Endothelial cell of umbilical vein (primary cell): ENCODE measurements at regions not wholly inside any gene's neighbourhood (a gene's known extent, or its start where the extent isn't known, plus 50 kb on each side); places are given as distances from the start of the nearest gene placed in this dataset.

Source experiments
- BruUV-seq: library from RNA; stranded (reverse); fragments of 400-500 nt; replicated peaks from 2 replicates; lab custom pipeline; 2021; lab: Mats Ljungman, UMichigan
- CTCF ChIA-PET: fragments of 300-600, 350-600 bp; sonication (Branson Sonifier 250); formaldehyde crosslinking; loops from one replicate; lab custom pipeline; 2021; ENCODE audit warnings: antibody characterized with exemption, inconsistent platforms; lab: Charles Lee
- POLR2A ChIA-PET: fragments of 300-600, 350-600 bp; sonication (Branson Sonifier 250); formaldehyde crosslinking; loops from one replicate; lab custom pipeline; 2021; ENCODE audit warnings: antibody characterized with exemption, inconsistent platforms; lab: Charles Lee
- DNase-seq: peaks from one replicate; pipeline ENCODE4 v3.0.0-alpha.2; 2011; ENCODE audit warnings: low read depth, low spot score
- FAIRE-seq: peaks from 2 replicates; lab custom pipeline; 2011; peaks lifted over from hg19 to GRCh38; lab: Jason Lieb, UNC
- H2AFZ ChIP-seq: 2 replicates; pipeline ENCODE4 v1.6.0; 2012; ENCODE audit warnings: low read depth, low read length, control low read depth, inconsistent platforms
- H3K27ac ChIP-seq: 2 replicates; pipeline ENCODE4 v1.5.1; 2011; ENCODE audit warnings: low read depth, mild to moderate bottlenecking, control low read depth, low read length, moderate library complexity; ENCODE audit not compliant: insufficient read depth
- H3K27me3 ChIP-seq, 2 experiments: 2 replicates each; pipeline versions ENCODE4 v1.6.0 to v1.6.1; 2011; ENCODE audit warnings: low read length in 2 of 2, mixed read lengths in 1 of 2; ENCODE audit not compliant: control insufficient read depth in 2 of 2, insufficient read depth in 2 of 2
- H3K36me3 ChIP-seq, 2 experiments: 2 replicates in 1 of 2; 3 replicates in 1 of 2; pipeline ENCODE4 v1.5.1; 2011; ENCODE audit warnings: low read length in 2 of 2, mild to moderate bottlenecking in 1 of 2, moderate library complexity in 1 of 2; ENCODE audit not compliant: control insufficient read depth in 2 of 2, insufficient read depth in 2 of 2; ENCODE audit errors: extremely low read depth in 1 of 2
- H3K4me1 ChIP-seq: 3 replicates; pipeline ENCODE4 v1.5.1; 2011; ENCODE audit warnings: mild to moderate bottlenecking, low read length; ENCODE audit not compliant: control insufficient read depth, insufficient read depth; ENCODE audit errors: extremely low read depth
- H3K4me2 ChIP-seq: 2 replicates; pipeline ENCODE4 v1.6.1; 2011; ENCODE audit warnings: low read length, control low read depth, mixed read lengths; ENCODE audit not compliant: insufficient read depth
- H3K4me3 ChIP-seq, 3 experiments: fragments of 200-600 bp in 1 of 3; sonication (generic), shearing (Covaris generic) in 1 of 3; replicated peaks in 1 of 3; 2 replicates each; pipeline ENCODE4 v1.5.1; 2011 to 2016; ENCODE audit warnings: control low read depth in 3 of 3, low read length in 3 of 3, mild to moderate bottlenecking in 2 of 3, inconsistent platforms in 1 of 3, low read depth in 1 of 3, moderate library complexity in 1 of 3; ENCODE audit not compliant: insufficient read depth in 1 of 3
- H3K79me2 ChIP-seq: 2 replicates; pipeline ENCODE4 v1.6.0; 2012; ENCODE audit warnings: low read length, inconsistent platforms; ENCODE audit not compliant: control insufficient read depth, insufficient read depth
- H3K9ac ChIP-seq: replicated peaks from 2 replicates; pipeline ENCODE3; 2011; ENCODE audit warnings: low read length, control low read depth; ENCODE audit not compliant: insufficient read depth; ENCODE audit errors: extremely low read depth
- H3K9me1 ChIP-seq: replicated peaks from 3 replicates; pipeline ENCODE4 v1.6.0; 2011; ENCODE audit warnings: mild to moderate bottlenecking, low read length; ENCODE audit not compliant: control insufficient read depth, insufficient read depth; ENCODE audit errors: extremely low read depth
- H3K9me3 ChIP-seq: replicated peaks from 2 replicates; pipeline ENCODE4 v1.5.1; 2012; ENCODE audit warnings: low read length, inconsistent platforms; ENCODE audit not compliant: control insufficient read depth, insufficient read depth
- H4K20me1 ChIP-seq: replicated peaks from 2 replicates; pipeline ENCODE3; 2011; ENCODE audit warnings: mild to moderate bottlenecking, low read length; ENCODE audit not compliant: control insufficient read depth, insufficient read depth; ENCODE audit errors: extremely low read depth
- EZH2 ChIP-seq: IDR thresholded peaks from 2 replicates; pipeline ENCODE4 v1.6.1; 2012; ENCODE audit warnings: borderline replicate concordance, low read depth, mild to moderate bottlenecking, moderate library complexity, low read length, inconsistent platforms; ENCODE audit not compliant: severe bottlenecking
- JUN ChIP-seq: IDR thresholded peaks from 2 replicates; pipeline ENCODE4 v1.6.1; 2011; ENCODE audit warnings: borderline replicate concordance, low read depth; ENCODE audit not compliant: insufficient read length, insufficient read depth
- MYC ChIP-seq: IDR thresholded peaks from one replicate; pipeline ENCODE4 v1.6.1; 2011; ENCODE audit warnings: mild to moderate bottlenecking, low read depth, low read length
- POLR2A ChIP-seq: IDR thresholded peaks from 2 replicates; pipeline ENCODE4 v1.6.1; 2012; ENCODE audit warnings: low read depth, mild to moderate bottlenecking, control low read depth, low read length
- POLR2AphosphoS5 ChIP-seq: IDR thresholded peaks from 2 replicates; pipeline ENCODE4 v1.6.1; 2012; ENCODE audit warnings: low read depth, mild to moderate bottlenecking, control low read depth, low read length, moderate library complexity; ENCODE audit not compliant: insufficient read depth
- dilution Hi-C: fragments of 300-500 bp; cut with MboI; formaldehyde crosslinking; loops from one replicate; pipeline ENCODE4 v1.15.0; 2019; ENCODE audit warnings: low sequenced_read_pairs; ENCODE audit not compliant: extremely low pct_ligation_motif_present
- intact Hi-C: fragments of 100-400 bp; cut with micrococcal nuclease; formaldehyde crosslinking; loops from one replicate; pipeline ENCODE4 v1.10.0; 2022
- TF ChIP-seq, protein P1 (sequence below): IDR thresholded peaks from 2 replicates; pipeline ENCODE4 v1.6.1; 2011; ENCODE audit not compliant: insufficient read depth, insufficient read length
- TF ChIP-seq, protein P2 (sequence below), 2 donors: IDR thresholded peaks; 1 replicate in 1 of 2; 2 replicates in 1 of 2; pipeline ENCODE4 v1.5.1; 2011; ENCODE audit warnings: low read length in 2 of 2, mild to moderate bottlenecking in 2 of 2, moderate library complexity in 2 of 2, control low read depth in 1 of 2, inconsistent platforms in 1 of 2, low read depth in 1 of 2; ENCODE audit not compliant: insufficient read depth in 1 of 2; ENCODE audit errors: extremely low read depth in 1 of 2

DNA sequence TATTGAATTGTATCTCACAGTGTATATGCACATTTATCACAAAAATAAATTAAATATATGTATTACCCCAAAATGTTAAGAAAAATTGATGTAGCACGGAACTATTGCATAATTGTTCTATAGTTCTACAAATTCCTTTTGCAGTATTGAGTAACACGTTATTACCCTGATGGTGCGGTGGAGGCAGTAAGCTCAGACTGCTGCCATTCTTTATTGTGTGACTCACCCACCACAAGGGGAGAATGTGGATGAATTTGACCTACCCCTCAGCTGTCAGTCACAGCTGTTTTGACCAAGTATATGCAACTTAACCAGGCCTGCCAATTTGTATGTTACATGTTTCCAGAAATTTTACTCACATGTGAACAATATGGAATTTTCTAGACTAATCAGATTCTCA lies 506.6 kb downstream of the SH3BGRL start:
- H3K9me1 ChIP-seq, result no peaks in the 10 kb centered on the region
- no peak overlapping the region for H3K4me2 ChIP-seq
- no peaks in the 10 kb centered on the region for H3K4me1 ChIP-seq
- ChIA-PET POLR2A (no interaction called here), CTCF (no interaction called here)
- no TSS peak for BruUV-seq
- no peak overlapping the region for H3K4me3 ChIP-seq
- H3K27ac ChIP-seq, result no peak overlapping the region
- TF ChIP-seq POLR2AphosphoS5, result no peak
- TF ChIP-seq, protein P1, sequence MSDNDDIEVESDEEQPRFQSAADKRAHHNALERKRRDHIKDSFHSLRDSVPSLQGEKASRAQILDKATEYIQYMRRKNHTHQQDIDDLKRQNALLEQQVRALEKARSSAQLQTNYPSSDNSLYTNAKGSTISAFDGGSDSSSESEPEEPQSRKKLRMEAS, result no peak
- TF ChIP-seq, protein P2, sequence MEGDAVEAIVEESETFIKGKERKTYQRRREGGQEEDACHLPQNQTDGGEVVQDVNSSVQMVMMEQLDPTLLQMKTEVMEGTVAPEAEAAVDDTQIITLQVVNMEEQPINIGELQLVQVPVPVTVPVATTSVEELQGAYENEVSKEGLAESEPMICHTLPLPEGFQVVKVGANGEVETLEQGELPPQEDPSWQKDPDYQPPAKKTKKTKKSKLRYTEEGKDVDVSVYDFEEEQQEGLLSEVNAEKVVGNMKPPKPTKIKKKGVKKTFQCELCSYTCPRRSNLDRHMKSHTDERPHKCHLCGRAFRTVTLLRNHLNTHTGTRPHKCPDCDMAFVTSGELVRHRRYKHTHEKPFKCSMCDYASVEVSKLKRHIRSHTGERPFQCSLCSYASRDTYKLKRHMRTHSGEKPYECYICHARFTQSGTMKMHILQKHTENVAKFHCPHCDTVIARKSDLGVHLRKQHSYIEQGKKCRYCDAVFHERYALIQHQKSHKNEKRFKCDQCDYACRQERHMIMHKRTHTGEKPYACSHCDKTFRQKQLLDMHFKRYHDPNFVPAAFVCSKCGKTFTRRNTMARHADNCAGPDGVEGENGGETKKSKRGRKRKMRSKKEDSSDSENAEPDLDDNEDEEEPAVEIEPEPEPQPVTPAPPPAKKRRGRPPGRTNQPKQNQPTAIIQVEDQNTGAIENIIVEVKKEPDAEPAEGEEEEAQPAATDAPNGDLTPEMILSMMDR (IDR thresholded peaks at IDR 0.05; ENCODE audit: extremely low read depth in 1 of 2, insufficient read depth in 1 of 2, low read depth in 1 of 2, low read length in 2 of 2), result no peak
- no peak for TF ChIP-seq POLR2A
- no peak overlapping the region for H2AFZ ChIP-seq
- no peaks in the 10 kb centered on the region for H3K36me3 ChIP-seq
- DNase-seq (no peak), FAIRE-seq (no peak)
- intact Hi-C loops (no loop called here), dilution Hi-C loops (no loop called here)
- no peaks in the 10 kb centered on the region for H3K79me2 ChIP-seq
- no peaks in the 10 kb centered on the region for H3K9me3 ChIP-seq
- no peak overlapping the region for H3K9ac ChIP-seq
- H4K20me1 ChIP-seq, result no peaks in the 10 kb centered on the region
- H3K27me3 ChIP-seq, result no peaks in the 10 kb centered on the region

DNA sequence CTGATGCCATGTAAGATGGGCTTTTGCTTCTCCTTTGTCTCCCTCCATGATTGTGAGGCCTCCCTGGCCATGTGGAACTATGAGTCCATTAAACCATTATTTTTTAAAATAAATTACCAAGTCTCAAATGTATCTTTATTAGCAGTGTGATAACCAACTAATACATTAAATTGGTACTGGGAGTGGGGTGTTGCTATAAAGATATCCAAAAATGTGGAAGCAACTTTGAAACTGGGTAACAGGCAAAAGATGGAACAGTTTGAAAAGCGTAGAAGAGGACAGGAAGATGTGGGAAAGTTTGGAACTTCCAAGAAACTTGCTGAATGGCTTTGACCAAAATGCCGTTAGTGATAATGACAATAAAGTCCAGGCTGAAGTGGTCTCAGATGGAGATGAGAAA lies 526.7 kb downstream of the SH3BGRL start:
- no peaks in the 10 kb centered on the region for H3K36me3 ChIP-seq
- no peak overlapping the region for H3K4me3 ChIP-seq
- TF ChIP-seq MYC (no peak), POLR2A (no peak), JUN (no peak), EZH2 (no peak)
- TF ChIP-seq, protein P1, result no peak
- H3K79me2 ChIP-seq, result no peaks in the 10 kb centered on the region
- H2AFZ ChIP-seq, result no peak overlapping the region
- dilution Hi-C loops (no loop called here), intact Hi-C loops (no loop called here)
- no peak overlapping the region for H3K27ac ChIP-seq
- no peak overlapping the region for H3K9ac ChIP-seq
- H3K9me1 ChIP-seq, result no peaks in the 10 kb centered on the region
- H4K20me1 ChIP-seq, result no peaks in the 10 kb centered on the region
- no peaks in the 10 kb centered on the region for H3K4me1 ChIP-seq
- CTCF ChIA-PET, result no interaction called here
- H3K4me2 ChIP-seq, result no peak overlapping the region
- no peak for FAIRE-seq
- no peak for DNase-seq
- H3K9me3 ChIP-seq, result no peaks in the 10 kb centered on the region
- no TSS peak for BruUV-seq
- POLR2A ChIA-PET, result no interaction called here
- no peaks in the 10 kb centered on the region for H3K27me3 ChIP-seq
